Stomach smooth muscle (tissue), 2 donors: ENCODE measurements at regions not wholly inside any gene's neighbourhood (a gene's known extent, or its start where the extent isn't known, plus 50 kb on each side); places are given as distances from the start of the nearest gene placed in this dataset.

ENCODE experiments used
- H3K27ac ChIP-seq: one replicate; pipeline ENCODE4 v1.7.0; 2013; ENCODE audit warnings: mild to moderate bottlenecking, low read length, inconsistent platforms
- H3K27me3 ChIP-seq, 2 donors: one replicate each; pipeline ENCODE4 v1.7.0; 2013; ENCODE audit warnings: low read length in 2 of 2; ENCODE audit not compliant: insufficient read depth in 2 of 2, control insufficient read depth in 1 of 2
- H3K36me3 ChIP-seq, 2 donors: one replicate each; pipeline ENCODE4 v1.7.0; 2013; ENCODE audit warnings: low read length in 2 of 2; ENCODE audit not compliant: control insufficient read depth in 2 of 2, insufficient read depth in 2 of 2
- H3K4me1 ChIP-seq: one replicate; pipeline ENCODE4 v1.7.0; 2013; ENCODE audit warnings: low read length; ENCODE audit not compliant: control insufficient read depth, insufficient read depth
- H3K4me3 ChIP-seq, 2 donors: one replicate each; pipeline ENCODE4 v1.7.0; 2013; ENCODE audit warnings: low read length in 2 of 2
- H3K9ac ChIP-seq, 2 donors: one replicate each; pipeline ENCODE4 v1.7.0; 2013; ENCODE audit warnings: low read length in 2 of 2, mild to moderate bottlenecking in 1 of 2
- H3K9me3 ChIP-seq, 2 donors: one replicate each; pipeline ENCODE4 v1.7.0; 2013; ENCODE audit warnings: low read length in 2 of 2; ENCODE audit not compliant: control insufficient read depth in 2 of 2
- donor health status: healthy.
- donor health status: Pancreatic carcinoma.

DNA sequence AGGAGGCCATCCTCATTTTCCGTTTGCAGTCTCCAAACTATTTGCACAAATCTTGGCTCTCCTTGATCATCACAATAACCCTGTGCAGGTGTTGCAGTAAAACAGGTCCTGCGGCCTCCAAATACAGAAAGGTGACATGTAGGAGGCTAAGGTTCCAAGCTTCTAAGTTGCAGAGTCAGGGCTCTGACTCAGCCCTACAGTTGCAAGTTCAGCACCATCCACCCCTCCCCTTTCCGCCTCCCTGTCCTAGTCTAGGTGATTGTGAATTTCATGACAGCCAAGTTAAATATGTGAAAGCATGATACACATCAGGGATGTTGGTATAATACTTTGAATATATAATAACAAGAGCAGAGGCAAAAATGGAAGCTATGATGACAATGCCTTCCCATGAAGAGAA lies 317.3 kb upstream of the CDH4 start:
- H3K9ac ChIP-seq = no peak overlapping the region
- H3K4me1 ChIP-seq = no peaks in the 10 kb centered on the region
- H3K27me3 ChIP-seq = peaks cover 0 to 6% of the 10 kb centered on the region in 2 donors
- no peaks in the 10 kb centered on the region for H3K9me3 ChIP-seq
- no peak overlapping the region for H3K27ac ChIP-seq
- no peak overlapping the region for H3K4me3 ChIP-seq
- no peaks in the 10 kb centered on the region for H3K36me3 ChIP-seq

DNA sequence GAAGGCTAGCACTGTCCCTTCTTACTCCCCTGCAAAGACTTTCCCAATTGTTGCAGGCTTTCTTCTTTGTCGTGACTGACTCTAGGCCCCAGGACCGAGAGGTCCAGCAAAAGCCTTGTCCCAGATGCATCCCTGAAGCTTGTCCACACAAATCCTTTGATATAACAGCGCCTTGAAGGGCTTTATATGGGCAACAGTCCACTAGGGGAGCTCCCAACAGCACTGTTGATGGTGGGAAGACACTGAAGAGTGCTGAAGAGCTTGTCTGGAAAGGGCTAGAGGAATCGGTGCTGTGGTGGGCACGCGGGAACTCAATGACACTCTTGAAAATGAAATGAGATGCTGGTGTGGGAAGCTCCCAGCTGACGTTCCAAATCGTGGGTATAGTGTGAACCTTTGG lies 316.1 kb upstream of the CDH4 start:
- H3K9ac ChIP-seq = no peak overlapping the region

GRCh38 chr20:60937585-60937984 lies 314.5 kb upstream of the CDH4 start:
- Histone ChIP-seq H3K4me3 (no peak overlapping the region), H3K27me3 (no peaks in the 10 kb centered on the region), H3K9ac (no peak overlapping the region), H3K4me1 (no peaks in the 10 kb centered on the region), H3K27ac (no peak overlapping the region), H3K36me3 (no peaks in the 10 kb centered on the region), H3K9me3 (no peaks in the 10 kb centered on the region)

More for the DNA sequence above, 316.1 kb upstream of the CDH4 start:
- H3K27me3 ChIP-seq = no peaks in the 10 kb centered on the region
- no peaks in the 10 kb centered on the region for H3K36me3 ChIP-seq
- no peaks in the 10 kb centered on the region for H3K4me1 ChIP-seq
- H3K9me3 ChIP-seq = no peaks in the 10 kb centered on the region
- H3K27ac ChIP-seq = no peak overlapping the region
- H3K4me3 ChIP-seq = no peak overlapping the region

DNA sequence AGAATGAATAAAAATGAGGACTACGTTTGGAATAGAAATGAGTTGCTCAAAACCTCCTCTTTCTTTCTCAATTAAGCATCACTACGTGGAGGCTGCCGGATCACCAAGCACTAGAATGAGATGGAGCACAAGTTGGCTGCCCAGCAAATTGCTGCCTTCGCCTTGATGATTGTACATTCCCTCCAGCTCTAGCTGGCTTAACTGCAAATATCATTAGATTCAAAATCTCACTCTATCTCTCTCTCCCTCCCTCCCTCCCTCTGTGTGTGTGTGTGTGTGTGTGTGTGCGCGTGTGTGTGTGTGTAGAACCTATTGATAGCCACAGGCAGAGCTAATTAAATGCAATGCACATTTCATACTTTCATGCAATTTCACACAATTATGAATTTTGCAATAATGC lies 310.7 kb upstream of the CDH4 start:
- H3K36me3 ChIP-seq = no peaks in the 10 kb centered on the region
- no peaks in the 10 kb centered on the region for H3K4me1 ChIP-seq
- H3K9me3 ChIP-seq = no peaks in the 10 kb centered on the region
- no peak overlapping the region for H3K9ac ChIP-seq
- no peaks in the 10 kb centered on the region for H3K27me3 ChIP-seq
- H3K4me3 ChIP-seq = no peak overlapping the region
- H3K27ac ChIP-seq = no peak overlapping the region

DNA sequence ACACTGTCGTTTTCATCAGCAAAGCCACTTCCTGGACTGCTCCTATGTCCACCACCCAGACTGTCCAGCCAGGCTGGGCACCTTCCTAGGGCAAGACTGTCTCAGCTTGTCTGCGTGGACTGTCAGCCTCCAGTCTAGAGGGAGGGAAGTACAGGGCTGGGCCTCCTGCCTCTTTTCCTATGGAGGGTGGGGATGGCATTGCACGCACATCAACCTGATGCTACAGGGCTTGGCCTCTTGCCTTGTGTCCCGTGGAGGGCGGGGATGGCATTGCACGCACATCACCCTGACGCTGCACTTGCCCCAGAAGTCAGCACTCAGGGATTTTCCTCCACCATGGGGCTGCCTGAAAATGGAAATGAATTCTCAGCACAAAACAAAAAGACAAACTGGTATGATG lies 304.2 kb upstream of the CDH4 start:
- Histone ChIP-seq H3K27ac (no peak overlapping the region), H3K4me1 (no peaks in the 10 kb centered on the region), H3K27me3 (peaks cover 0 to 2% of the 10 kb centered on the region in 2 donors), H3K36me3 (no peaks in the 10 kb centered on the region), H3K9ac (no peak overlapping the region), H3K4me3 (no peak overlapping the region), H3K9me3 (no peaks in the 10 kb centered on the region)

DNA sequence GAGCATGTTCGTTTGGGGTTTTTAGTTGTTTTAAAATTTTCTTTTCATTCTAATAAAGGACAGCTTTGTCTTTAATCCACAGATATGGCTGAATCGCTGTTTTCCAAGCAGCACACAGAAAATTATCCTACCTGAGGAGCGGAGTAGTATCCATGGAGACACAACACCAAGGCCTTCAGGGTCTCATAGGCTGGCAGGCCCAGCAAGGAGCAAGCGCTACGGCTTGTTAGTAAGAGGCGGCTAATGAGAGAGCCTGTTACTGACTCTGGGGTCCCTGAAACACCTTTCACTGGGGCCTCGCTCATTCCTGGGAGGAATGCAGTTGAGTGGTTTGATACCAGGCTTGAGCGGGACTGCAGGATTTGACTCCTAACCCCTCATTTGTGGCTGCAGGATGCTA lies 303.8 kb upstream of the CDH4 start:
- H3K27me3 ChIP-seq = peaks cover 0 to 2% of the 10 kb centered on the region in 2 donors
- no peak overlapping the region for H3K9ac ChIP-seq

DNA sequence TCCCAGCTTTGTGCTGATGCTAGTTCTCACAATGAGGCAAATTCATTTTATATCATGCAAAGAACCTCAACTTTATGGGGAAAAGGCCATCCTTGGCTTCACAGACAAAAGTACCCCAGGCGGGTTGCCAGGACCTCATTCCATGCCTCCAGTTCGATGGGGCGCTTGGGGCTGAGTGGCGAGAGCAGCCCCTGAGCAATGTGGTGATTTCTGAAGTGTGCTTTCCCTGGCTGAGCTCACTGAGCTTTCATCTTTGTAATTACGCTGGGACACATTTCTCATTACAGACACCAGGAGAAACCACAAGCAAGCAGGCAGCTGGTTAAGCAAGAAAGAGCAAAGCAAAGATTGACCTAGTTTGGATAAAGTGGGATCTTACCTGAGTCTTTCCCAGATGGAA lies 301.5 kb upstream of the CDH4 start:
- Histone ChIP-seq H3K9ac (no peak overlapping the region), H3K4me1 (no peaks in the 10 kb centered on the region)

More for the DNA sequence above, 303.8 kb upstream of the CDH4 start:
- Histone ChIP-seq H3K27ac (no peak overlapping the region), H3K4me1 (no peaks in the 10 kb centered on the region), H3K36me3 (no peaks in the 10 kb centered on the region), H3K9me3 (no peaks in the 10 kb centered on the region), H3K4me3 (no peak overlapping the region)

DNA sequence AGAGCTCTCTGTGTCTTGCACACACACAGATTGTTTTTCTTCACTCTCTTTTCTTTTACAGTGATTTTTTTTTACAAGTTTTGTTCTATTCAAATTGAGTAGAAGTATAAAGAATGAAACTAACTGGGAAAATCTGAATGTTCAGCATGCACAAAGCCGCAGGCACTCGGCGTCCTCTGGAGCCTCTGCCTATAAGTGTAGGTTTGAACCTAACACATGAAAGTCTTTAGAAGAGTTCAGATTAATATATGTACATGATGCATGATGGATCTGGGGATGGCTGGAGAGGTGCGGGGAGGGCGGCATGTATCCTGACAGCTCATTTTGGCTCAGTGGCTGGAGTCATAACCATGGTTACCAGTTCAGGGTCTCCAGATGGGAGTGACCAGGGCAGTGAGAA lies 301.1 kb upstream of the CDH4 start:
- no peaks in the 10 kb centered on the region for H3K4me1 ChIP-seq
- no peaks in the 10 kb centered on the region for H3K9me3 ChIP-seq
- peaks cover 0 to 2% of the 10 kb centered on the region in 2 donors for H3K27me3 ChIP-seq
- H3K9ac ChIP-seq = no peak overlapping the region
- no peak overlapping the region for H3K4me3 ChIP-seq
- no peaks in the 10 kb centered on the region for H3K36me3 ChIP-seq
- H3K27ac ChIP-seq = no peak overlapping the region

More for the DNA sequence above, 301.5 kb upstream of the CDH4 start:
- H3K27ac ChIP-seq = no peak overlapping the region
- no peak overlapping the region for H3K4me3 ChIP-seq
- no peaks in the 10 kb centered on the region for H3K9me3 ChIP-seq
- peaks cover 0 to 2% of the 10 kb centered on the region in 2 donors for H3K27me3 ChIP-seq
- no peaks in the 10 kb centered on the region for H3K36me3 ChIP-seq

DNA sequence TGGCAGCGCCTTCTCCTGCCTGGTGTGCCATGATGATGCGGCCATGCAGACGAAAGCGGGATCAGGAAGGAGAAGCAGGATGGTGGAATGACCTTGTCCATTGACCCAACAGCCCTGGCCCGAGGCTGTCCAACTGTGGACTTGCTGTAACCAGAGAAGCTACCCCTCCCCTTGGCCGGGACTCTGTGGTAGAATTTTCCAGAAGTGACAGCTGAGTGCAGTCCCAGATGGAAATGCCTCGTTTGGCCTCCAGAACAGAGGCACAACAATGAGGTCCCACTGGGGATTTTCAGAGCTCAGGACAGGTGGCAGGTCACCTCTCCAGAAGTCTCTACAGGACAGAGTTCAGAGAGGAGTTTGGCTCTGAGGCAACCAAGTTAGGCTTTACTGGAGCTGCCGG lies 299.2 kb upstream of the CDH4 start:
- H3K36me3 ChIP-seq = no peaks in the 10 kb centered on the region
- H3K4me1 ChIP-seq = no peaks in the 10 kb centered on the region
- H3K9me3 ChIP-seq = no peaks in the 10 kb centered on the region
- no peak overlapping the region for H3K9ac ChIP-seq
- no peak overlapping the region for H3K27ac ChIP-seq
- H3K4me3 ChIP-seq = no peak overlapping the region
- peaks cover 0 to 2% of the 10 kb centered on the region in 2 donors for H3K27me3 ChIP-seq

DNA sequence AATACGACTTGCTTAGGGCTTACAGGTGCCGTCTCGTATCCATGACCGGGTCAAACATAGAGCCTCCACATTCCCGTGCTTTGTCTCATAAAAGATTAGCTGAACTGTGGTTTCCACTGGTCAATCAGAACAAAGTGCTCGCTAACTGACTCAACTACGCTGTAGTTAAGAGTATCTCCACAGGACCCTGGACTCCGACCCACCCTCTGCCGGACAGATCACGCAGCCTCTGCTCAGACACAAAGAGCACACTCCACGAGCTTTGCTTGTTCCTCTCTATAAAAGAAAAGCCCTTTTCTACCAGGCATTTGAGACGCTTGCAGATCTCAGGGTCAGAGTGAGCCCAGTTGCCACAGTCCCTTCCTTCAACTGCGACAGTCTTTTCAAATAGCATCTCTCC lies 298.7 kb upstream of the CDH4 start:
- no peak overlapping the region for H3K9ac ChIP-seq
- no peaks in the 10 kb centered on the region for H3K4me1 ChIP-seq
- H3K36me3 ChIP-seq = no peaks in the 10 kb centered on the region
- H3K9me3 ChIP-seq = no peaks in the 10 kb centered on the region
- H3K4me3 ChIP-seq = no peak overlapping the region
- H3K27ac ChIP-seq = no peak overlapping the region
- peaks cover 0 to 2% of the 10 kb centered on the region in 2 donors for H3K27me3 ChIP-seq

DNA sequence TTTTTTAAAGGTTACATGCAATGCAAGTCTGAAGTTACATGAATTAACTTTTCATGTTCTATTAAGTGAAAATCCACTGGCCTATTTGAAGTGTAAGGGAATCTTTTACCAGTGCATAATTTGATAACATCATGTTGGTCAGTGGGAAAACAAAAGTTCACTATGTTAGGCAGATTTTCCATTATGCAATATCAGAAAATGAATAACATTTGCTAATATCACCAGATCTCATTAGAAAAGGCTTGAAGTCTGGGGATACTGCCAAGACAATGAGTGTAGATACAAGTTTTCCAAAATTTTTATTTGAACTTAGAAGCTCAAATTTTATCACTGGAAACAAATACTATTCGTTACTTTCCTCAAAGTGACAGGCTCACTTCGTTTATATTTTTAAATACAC lies 296.4 kb upstream of the CDH4 start:
- no peaks in the 10 kb centered on the region for H3K36me3 ChIP-seq
- no peaks in the 10 kb centered on the region for H3K9me3 ChIP-seq
- peaks cover 0 to 2% of the 10 kb centered on the region in 2 donors for H3K27me3 ChIP-seq
- no peak overlapping the region for H3K4me3 ChIP-seq
- H3K9ac ChIP-seq = no peak overlapping the region
- H3K27ac ChIP-seq = no peak overlapping the region
- no peaks in the 10 kb centered on the region for H3K4me1 ChIP-seq
